GM19397 (cell line): ENCODE measurements at regions not wholly inside any gene's neighbourhood (a gene's known extent, or its start where the extent isn't known, plus 50 kb on each side); places are given as distances from the start of the nearest gene placed in this dataset.
"Not testable (repeated sequence)": the region's sequence is repeated elsewhere in the genome, so short reads cannot be mapped to it uniquely, and the experiment has no call there.

Experiments
- ATAC-seq: cut with Tn5 transposase; IDR thresholded peaks from one replicate; pipeline ENCODE4 v1.9.1; 2021; ENCODE audit warnings: mild to moderate bottlenecking, moderate library complexity; ENCODE audit not compliant: unreplicated experiment

DNA sequence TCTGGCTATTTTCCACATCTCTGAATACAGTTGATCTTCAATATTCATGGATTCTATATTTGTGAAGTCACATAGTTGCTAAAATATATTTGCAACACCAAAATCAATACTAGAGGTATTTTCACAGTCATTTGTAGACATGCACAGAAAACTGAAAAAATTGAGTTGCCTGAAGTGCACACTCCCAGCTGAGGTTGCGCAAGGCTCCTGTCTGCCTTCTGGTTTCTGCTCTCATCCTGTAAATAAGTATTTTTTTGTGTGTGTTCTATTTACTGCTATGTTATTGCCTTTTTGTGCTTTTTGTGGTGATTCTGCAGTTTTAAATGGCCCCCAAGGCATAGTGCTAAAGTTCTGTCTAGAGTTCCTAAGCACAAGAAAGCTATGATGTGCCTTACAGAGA lies 371.1 kb upstream of the GRAMD2B start:
- no peak for ATAC-seq

- ATAC-seq = no peak
Observed at GRCh38 chr5:126052791-126053190, 370.4 kb upstream of the GRAMD2B start.

DNA sequence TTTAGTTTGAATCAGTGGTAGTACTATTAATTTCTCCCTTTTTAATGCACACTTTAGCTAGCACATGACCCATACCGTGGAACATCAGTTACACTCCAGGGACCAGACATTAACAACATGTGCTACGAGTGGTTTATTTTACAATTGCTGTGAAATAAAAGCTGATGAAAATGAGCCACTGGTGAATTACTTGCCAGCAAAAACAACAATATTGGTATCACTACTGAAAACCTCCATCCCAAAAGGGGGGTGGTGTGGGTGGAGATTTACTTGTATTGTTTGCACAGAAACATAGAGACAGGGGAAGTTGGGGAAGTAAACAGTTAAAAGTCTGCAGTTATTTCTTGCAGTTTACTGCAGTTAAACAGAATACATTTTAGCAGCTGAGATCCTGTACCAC lies 369.6 kb upstream of the GRAMD2B start:
- ATAC-seq = no peak

- no peak for ATAC-seq
Observed at GRCh38 chr5:126054577-126055347, 368.4 kb upstream of the GRAMD2B start.

GRCh38 chr5:126055348-126055729 lies 367.9 kb upstream of the GRAMD2B start:
- no peak for ATAC-seq

DNA sequence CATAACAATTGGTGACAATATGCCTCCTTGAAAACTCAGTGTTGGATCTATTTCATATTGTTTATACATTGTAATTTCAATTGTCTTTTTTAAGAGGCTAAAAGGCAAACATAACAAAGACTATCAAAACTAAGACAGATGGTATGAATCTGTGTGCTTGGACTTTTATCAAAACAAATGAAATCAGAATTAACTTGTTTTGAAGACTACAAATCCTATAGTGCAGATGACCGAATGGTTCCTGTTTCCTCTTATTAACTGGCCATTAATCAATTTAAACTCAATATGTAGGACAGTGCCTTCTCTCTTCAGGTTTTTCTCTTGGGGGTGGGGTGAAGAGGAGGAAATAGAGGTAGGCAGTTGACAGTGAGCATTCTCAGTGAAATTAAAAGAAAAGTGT lies 366.9 kb upstream of the GRAMD2B start:
- no peak for ATAC-seq

- no peak for ATAC-seq
Observed at GRCh38 chr5:126056851-126057622, 366.2 kb upstream of the GRAMD2B start.

- ATAC-seq = not testable (repeated sequence)
Observed at GRCh38 chr5:126058392-126058791, 364.8 kb upstream of the GRAMD2B start.

GRCh38 chr5:126062398-126063221 lies 360.6 kb upstream of the GRAMD2B start:
- ATAC-seq = no peak

DNA sequence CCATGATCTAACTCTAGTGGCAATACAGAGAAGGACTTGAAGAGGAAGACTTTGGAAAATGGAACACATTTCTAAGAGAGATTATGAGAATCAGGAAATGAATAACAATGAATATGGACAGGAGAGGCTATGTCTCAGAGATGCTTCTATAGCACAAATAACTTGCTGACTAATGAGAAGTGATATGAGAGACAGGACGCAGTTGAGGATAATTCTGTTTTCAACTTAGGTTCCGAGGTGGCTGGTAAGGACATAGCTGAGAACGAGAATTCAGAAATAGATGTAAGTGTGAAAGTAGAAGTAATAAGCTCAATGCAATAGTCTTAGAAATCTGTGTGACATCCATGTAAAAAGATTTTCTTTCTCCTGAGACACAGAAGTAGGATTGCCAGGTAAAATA lies 358.1 kb upstream of the GRAMD2B start:
- no peak for ATAC-seq

GRCh38 chr5:126066836-126067235 lies 356.4 kb upstream of the GRAMD2B start:
- ATAC-seq = no peak

DNA sequence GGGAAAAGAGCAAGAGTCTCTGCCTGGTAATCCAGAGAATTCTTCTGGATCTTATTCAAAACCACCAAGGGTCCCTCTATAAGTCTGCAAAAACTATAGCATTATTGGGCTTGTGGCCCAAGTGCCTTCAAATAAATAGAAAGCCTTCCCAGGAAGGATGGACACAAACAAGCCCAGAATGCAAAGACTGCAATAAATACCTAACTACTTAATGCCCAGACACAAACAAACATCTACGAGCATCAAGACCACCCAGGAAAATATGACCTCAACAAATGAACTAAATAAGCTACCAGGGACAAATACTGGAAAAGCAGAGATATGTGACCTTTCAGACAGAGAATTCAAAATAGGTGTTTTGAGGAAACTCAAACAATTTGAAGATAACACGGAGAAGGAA lies 355.8 kb upstream of the GRAMD2B start:
- ATAC-seq = no peak

GRCh38 chr5:126069329-126069728 lies 353.9 kb upstream of the GRAMD2B start:
- ATAC-seq = no peak

DNA sequence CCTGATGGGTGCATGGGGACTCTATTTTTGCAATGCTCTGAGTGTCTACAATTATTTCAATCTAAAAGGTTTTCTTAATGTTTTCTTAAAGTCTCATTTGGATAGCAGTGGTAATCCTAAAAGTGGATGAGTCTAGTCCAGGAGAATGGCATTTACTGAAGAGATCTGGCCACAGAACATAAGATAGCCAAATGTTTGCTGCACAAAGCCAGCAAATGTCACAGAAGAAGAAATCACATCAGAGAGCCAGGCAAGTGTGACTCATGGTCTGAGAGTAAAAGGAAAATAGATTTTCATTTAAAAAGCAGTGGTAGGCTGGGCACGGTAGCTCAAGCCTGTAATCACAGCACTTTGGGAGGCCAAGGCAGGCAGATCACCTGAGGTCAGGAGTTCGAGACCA lies 352.7 kb upstream of the GRAMD2B start:
- no peak for ATAC-seq

DNA sequence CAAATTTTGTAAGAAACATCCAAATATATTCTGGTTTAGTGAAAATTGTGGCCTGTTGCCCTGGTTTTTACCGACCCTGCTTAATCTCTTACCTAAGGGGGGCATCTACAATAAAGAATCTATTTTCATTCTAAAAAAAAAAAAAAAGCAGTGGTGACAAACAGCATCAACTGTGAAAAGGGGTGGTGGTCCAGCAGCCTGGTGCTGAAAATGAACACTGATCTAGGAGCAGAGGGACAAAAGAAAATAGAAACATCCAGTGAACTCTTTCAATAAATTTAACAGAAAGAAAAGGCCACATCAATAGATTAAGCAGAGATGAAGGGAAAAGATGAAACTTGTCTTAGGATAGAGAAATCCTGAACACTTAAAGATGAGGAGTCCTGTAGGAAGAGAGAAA lies 348.7 kb upstream of the GRAMD2B start:
- no peak for ATAC-seq

DNA sequence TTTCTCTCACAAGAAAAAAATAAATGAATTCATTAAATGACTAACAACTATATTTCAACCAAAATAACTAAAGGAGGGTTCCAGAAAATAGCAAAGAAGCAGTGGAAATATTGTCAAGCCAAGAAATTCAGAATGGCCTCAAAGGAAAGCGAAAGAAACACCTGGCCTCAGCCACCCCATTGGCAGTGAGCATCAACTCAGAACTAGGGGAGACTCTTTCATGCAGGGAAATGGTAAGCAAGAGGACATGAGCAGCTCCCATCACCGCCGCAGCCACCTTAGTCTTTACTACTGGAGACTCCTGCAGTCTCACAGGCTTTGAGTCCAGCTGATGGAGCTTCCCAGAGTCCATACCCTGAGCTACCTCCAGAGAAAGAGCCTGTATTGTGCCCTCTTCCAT lies 343.9 kb upstream of the GRAMD2B start:
- ATAC-seq = no peak

- no peak for ATAC-seq
Observed at GRCh38 chr5:126081209-126081608, 342.0 kb upstream of the GRAMD2B start.

DNA sequence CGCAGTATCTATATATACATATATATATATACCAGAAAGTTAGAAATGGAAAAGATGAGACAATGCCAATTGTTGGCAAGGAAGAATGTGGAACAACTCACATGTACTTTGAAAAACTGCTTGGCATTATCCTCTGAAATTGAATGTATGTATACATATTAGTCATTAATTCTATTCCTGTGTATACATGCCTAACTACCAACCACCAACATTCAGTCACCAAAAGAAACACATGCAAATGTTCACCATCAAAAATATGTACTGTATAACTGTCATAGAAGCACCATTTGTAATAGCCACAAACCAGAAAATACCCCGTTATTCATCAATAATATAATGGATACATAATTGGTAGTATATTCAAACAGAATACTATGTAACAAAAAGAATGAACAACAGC lies 330.2 kb upstream of the GRAMD2B start:
- no peak for ATAC-seq

- ATAC-seq = no peak
Observed at GRCh38 chr5:126093718-126094117, 329.5 kb upstream of the GRAMD2B start.

GRCh38 chr5:126094991-126095390 lies 328.2 kb upstream of the GRAMD2B start:
- ATAC-seq = no peak

- ATAC-seq = no peak
Observed at GRCh38 chr5:126096442-126097006, 326.7 kb upstream of the GRAMD2B start.
